Jurkat, Clone E6-1 (cell line): ENCODE measurements at regions not wholly inside any gene's neighbourhood (a gene's known extent, or its start where the extent isn't known, plus 50 kb on each side); places are given as distances from the start of the nearest gene placed in this dataset.

ENCODE experiments used
- DNase-seq: peaks from one replicate; pipeline ENCODE4 v3.0.0-alpha.2; 2011; ENCODE audit warnings: low read depth, low spot score
- H3K4me3 ChIP-seq: 2 replicates; pipeline ENCODE4 v1.5.1; 2011; ENCODE audit warnings: mild to moderate bottlenecking, low read length, control low read depth, moderate library complexity

DNA sequence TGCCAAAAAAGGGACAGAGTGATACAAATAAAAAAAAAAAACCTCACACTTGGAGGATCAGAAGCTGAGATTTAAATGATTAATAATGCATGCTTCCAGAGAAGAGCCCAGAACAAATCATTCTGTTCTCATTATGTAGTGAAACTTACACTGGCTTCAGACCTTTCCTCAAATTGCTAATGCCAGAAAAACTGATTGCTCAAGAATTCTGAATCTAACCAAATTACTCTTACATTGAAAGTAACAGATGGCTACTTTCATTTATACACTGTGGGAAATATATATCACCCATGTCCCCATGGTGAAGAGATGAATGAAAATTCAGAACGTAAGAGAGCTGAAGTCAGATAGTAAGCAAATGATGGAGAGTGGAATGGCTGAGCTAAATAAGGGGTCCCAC is 85.9 kb upstream of the NSMCE3 start:
- no peak overlapping the region for H3K4me3 ChIP-seq
- DNase-seq, result no peak

DNA sequence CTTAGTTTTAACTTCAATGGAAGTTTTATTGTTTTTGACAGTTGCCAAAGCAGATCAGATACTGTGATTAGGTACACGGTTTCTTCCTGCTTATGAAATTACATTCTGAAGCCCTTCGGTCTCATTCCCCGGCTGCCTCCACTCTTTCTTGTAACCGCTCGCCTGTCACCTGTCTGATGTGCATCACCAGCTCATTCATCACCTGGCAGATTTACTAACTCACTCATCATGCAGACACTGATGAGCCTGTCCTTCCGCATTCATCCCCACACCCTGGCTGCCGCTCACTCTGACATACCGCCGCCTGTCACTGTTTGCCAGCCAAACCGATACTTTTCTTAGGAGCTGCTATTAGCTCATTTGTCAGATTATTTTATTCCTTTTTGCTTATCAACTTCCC is 82.8 kb upstream of the NSMCE3 start:
- no peak for DNase-seq

DNA sequence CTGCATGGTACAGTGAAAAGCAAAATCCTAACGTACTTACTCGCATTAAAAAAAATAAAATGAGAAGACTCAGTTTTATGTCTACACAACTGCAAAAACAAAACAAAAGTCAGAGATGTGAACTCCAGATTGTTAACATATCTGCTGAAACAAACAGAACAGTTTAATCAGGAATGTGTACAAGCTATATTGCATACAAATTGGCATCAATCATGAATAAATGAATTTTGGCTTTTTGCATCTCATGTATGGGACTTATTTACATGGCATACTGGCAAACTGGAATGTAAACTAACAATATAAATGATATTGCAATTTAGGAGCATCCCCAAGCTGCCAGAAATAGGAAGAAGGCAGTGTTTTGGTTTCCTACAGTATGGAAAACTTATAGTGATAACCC is 79.6 kb upstream of the NSMCE3 start:
- no peak overlapping the region for H3K4me3 ChIP-seq
- no peak for DNase-seq

More for the DNA sequence above, 82.8 kb upstream of the NSMCE3 start:
- H3K4me3 ChIP-seq, result no peak overlapping the region

DNA sequence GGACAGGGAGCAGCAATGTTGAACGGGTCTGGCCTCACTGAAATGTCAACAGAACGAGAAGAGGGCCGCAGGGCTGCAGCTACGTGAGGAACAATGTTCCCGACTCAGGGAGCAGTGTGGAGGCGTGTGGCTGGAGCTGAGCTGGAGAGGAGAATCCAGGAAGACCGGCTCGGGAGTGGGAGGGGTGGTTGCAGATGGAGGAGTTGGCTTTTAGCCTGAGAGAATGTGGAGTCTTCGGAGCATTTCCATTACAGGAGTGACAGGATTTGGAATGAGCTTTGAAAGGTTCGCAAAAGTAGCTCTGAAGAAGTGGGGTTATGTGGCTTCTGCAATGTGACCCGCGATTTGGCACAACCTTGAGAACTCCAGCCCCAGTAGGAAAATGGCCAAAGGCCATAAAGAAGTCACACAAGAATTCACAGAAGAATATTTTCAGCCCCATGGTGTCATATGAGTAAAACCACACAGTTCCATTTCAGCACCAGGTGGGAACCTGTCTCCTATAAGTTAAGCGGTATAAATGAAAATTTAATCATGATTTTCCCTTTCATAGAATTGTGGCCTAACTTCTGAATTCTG is 78.8 kb upstream of the NSMCE3 start:
- no peak for DNase-seq
- no peak overlapping the region for H3K4me3 ChIP-seq

DNA sequence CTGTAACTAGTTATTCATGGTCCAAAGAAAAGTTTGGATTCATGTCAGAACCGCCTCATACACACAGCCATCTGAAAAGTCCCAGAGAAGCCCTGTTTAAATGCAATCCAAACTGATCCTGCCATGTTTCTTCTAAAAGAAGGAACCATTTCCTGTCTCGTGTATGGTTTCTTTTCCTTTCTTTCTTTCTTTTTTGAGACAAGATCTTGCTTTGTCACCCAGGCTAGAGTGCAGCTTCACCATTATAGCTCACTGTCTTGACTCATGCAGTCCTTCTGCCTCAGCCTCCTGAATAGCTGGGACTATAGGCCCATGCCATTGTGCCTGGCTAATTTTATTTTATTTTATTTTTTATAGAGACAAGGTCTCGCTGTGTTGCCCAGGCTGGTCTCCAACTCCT is 77.4 kb upstream of the NSMCE3 start:
- no peak overlapping the region for H3K4me3 ChIP-seq
- no peak for DNase-seq

DNA sequence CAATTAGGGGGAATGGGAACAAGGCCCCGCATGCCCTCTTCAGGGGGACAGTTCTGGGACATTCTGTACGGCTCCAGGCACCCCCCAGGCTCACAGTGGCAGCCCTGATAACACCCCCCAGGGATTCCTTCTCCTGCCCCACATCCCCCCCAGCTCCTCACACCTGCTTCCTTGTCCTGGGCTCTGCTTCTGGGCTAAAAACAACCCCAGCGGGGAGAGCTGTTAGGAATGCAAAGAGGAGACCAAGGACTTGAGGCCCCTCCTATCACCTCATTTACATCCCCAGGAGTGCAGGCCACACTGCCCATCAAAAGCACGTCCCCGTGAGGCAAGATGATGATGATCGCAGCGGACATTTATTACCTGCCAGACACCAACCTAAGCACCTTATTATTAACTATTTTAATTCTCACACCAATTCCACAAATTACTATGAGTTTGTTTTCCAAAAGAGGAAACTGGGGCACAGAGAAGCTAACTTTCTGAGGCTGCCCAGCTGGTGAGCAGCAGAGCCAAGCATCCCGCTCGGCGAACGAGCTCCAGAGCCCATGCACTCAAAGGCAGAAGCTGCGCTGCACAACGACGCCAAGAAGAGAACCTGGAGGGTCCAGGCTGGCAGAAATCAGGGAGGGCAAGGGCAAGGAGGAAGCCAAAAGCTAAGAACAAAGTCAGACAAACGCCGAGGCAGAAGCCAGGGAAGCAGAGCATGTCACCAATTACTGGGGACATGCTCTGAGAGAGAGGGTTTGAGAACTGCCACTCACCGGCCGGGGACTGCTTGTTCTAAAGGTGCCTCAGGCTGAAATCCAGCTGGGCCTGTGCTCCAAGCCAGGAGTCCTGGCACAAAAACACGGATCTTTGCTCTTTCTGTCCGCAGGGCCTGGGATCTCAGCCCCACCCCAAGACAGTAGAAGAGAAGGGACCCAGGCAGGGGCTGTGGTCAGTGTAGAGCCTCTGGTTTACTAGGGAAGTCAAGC is 76.2 kb upstream of the NSMCE3 start:
- no peak for DNase-seq
- H3K4me3 ChIP-seq, result no peak overlapping the region

DNA sequence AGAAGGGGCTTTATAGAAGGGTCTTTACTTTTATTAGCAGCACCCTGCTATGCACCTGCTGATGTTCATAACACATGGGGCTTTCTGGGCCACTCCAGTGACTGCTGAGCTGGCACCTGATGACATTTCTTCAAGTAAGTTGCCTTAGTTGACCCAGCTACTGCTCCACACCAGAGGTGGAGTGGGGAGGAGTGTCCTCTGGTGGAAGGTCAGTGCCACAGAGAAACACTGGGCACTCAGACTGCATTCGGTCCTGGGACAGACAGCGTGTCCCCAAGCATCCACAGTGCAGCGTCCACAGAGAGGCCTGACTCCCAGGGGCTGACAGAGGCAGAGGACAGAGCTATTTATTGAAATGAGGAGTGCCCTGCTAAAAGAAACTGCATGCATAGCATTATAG is 74.9 kb upstream of the NSMCE3 start:
- DNase-seq, result no peak
- no peak overlapping the region for H3K4me3 ChIP-seq

DNA sequence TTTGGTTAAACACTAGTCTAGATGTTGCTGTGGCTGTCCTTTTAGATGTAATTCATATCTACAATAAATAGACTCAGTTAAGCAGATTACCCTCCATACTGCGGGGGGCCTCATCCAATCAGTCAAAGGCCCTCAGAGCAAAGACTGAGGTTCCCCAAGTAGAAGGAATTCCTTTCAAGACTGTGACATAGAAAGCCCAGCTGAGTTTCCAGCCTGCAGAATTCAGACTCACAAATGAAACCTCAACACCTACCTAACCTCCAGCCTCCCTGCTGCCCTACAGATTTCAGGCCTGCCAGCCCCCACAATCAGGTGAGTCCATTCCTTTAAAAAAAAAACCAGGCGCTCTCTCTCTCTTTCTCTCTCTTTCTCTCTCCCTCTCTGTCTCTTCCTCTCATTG is 73.6 kb upstream of the NSMCE3 start:
- no peak overlapping the region for H3K4me3 ChIP-seq
- DNase-seq, result no peak

DNA sequence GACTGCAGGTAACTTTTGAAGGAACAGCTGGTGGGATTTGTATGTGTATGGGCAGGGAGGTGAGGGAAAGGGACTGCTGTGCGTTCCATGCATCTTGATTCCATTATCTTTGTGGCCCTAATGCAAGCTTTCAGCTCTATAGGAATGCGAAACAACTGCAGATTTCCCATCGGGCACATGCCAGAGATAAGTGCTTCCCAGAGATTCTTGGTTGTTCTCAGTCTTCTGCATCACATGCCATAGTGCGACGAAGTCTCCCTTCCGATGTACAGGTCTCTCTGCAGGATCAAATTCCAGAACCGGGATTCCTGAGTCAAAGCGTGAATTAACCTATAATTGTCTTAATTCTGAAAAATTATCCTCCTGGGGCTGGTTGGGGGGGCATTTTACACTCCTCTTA is 72.6 kb upstream of the NSMCE3 start:
- DNase-seq, result no peak
- no peak overlapping the region for H3K4me3 ChIP-seq

DNA sequence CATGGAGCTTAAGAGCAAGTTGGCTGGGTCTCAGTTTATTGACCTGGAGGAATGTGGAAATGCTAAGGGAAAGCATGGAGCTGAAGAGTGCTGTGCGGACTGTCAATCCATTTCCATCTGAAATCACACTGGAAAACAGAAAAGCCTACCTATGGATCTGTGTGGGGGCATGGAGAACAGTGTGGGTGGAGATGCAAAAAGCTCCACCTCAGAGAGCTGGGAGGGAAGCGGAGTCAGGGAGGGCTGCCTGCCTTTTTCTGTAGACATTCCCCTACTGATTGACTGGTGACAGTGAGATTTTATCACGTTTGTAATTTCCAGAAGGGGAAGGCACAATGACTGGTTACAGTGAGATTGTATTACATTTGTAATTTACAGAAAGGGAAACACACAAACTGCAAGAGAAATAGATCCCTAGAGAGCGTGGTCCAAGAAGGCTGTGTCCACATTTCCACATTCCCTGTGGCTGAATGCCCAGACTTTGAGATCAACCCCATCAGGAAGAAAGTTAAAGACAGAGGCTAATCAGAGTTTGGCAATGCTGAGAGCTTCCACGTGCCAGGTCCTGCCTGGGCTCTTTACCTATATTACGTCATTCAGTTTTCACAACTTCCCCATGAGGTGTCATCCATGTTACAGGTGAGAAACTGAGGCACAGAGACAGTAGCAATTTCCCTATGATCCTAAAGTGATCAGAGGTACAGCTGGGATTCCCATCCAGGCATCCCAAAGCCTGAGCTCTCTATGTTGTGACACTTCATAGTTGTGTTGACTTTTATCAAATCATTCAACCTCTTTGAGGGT is 67.7 kb upstream of the NSMCE3 start:
- no peak overlapping the region for H3K4me3 ChIP-seq
- DNase-seq, result no peak

DNA sequence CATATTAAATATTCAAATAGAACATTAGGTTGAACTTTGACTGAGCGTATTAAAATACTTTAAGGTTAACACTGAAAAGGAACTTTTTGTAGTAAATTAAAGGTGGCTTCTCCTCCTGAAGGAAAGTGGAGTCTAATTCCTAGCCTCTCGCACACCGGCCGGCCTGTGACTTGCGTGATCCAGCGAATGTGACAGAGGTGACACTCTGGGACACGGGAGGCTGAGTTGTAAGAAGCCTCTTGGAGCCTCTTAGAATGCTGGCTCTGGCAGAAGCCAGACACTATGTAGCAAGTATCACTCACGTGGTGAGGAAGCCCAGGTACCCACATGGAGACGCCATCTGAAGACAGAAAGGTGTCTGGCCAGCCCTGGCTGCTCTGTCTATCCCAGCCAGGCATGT is 64.9 kb upstream of the NSMCE3 start:
- no peak overlapping the region for H3K4me3 ChIP-seq
- DNase-seq, result no peak

DNA sequence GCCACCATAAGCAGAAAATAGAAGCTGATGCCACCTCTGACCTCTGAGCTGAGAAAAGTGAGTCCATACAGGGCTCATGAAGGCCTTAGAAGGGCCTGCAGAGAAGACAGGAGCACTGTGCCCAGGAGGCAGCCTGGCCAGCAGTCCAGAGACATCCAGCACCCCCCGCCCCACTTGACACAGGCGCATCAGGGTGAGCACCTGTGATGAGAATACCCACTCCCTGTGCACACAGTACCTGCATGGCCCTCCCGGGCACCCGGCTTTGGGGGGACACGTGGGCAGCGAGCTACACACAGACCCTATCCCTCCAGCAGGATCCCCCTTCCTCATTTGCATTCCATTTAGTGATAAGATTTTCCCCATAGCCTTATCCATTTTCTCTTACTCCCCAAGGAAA is 63.6 kb upstream of the NSMCE3 start:
- no peak overlapping the region for H3K4me3 ChIP-seq
- DNase-seq, result no peak

DNA sequence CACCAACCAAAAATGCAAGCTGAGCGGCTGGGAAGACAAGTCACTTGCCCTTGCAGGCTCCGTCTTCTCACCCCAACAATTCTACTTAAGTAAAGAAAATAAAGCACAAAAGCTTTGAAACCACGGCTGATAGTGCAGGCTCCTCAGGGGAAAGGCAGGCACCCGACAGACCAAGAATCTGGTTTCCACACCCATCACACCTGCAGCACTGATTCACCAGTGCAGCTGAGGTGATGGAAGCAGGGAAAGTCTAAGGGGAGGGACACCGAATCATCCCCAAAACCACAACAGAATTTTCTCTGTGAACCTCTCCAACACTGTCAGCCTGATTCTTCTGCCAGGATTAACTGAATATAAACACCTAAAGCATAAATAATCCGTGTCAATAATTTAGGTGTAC is 62.0 kb upstream of the NSMCE3 start:
- DNase-seq, result no peak
- H3K4me3 ChIP-seq, result no peak overlapping the region

DNA sequence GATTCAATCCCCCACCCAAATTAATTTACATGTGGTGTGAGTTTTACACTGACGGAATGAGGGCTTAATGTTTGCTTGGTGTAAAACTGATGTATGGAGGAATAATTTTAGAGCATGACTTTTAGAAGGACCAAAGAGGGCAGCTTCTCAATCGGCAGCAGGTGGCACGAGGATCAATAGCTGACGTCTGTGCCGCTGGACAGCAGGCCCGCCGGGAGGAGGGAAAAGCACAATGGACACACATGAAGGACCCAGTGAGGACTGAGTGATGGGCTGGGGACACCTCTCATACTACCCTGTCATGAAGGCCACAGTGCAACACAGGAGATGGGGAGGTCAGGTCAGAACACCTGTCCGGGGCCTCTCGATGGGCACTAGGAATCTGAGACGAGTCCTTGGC is 61.4 kb upstream of the NSMCE3 start:
- no peak for DNase-seq
- no peak overlapping the region for H3K4me3 ChIP-seq

DNA sequence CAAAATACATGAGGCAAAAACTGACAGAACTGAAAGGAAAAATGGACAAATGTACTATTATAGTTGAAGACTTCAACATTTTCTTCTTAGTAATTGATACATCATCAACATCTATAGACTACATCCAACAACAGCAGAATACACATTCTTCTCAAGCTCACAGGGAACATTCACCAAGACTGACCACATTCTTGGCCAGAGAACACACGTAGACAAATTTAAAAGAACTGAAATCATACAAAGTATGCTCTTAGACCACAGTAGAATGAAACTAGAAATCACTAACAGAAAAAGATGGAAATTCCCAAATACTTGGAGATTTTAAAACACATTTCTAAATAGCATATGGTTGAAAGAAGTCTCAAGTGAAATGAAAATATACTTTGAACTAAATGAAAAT is 55.1 kb upstream of the NSMCE3 start:
- no peak for DNase-seq
- H3K4me3 ChIP-seq, result no peak overlapping the region

DNA sequence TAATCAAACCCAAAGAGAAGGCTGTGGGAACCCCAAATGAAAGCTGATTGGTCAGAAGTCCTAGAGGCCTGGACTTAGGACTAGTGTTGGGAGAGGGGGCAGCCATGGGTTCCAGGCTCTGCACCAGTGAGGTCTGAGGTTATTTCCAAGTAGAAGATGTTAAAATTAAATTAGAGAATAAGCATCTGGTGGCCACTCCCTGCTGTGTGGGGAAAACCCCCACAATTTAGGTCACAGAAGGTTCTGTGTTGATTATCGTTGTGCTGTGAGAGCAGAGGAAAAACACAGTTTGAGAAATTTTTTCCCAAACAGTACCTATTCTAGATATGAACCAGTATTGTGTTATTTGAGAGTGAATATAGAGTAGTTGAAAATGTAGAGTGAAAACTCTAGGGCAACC is 53.9 kb upstream of the NSMCE3 start:
- no peak for DNase-seq
- no peak overlapping the region for H3K4me3 ChIP-seq

DNA sequence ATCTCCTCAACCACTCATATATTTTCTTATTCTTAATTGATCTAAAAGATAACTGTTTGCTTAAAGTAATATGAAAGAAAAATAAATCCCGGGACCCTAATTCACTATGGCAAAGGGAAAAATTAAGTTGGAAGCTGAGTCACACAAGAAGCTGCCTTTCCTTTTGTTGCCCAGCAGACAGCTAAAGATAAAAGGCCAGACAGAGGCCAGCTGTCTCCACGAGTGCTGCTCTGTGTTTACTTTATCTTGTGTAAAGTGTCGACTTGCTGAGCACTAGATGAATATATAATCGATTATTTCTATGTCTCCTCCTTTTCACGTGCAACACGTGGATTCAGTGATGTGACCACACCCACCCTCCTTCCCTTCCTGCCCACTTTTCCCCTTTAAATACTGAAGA is 52.8 kb upstream of the NSMCE3 start:
- DNase-seq, result no peak
- no peak overlapping the region for H3K4me3 ChIP-seq

DNA sequence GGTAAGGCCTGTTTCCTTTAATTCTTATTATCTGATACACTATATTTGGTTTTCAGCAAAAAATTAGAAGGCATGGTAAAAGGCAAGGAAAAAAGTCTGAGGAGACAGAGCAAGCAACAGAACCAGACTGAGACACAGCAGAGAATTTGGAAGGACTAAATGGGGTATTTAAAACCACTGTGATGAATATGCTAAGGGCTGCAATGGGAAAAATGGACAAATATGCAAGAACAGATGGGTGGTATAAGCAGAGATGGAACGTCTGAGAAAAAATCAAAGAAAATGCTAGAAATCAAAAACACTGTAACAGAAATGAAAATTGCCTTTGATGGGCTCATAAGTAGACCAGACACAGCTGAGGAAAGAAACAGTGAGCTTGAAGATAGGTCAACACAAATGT is 50.8 kb upstream of the NSMCE3 start:
- no peak overlapping the region for H3K4me3 ChIP-seq
- DNase-seq, result no peak

DNA sequence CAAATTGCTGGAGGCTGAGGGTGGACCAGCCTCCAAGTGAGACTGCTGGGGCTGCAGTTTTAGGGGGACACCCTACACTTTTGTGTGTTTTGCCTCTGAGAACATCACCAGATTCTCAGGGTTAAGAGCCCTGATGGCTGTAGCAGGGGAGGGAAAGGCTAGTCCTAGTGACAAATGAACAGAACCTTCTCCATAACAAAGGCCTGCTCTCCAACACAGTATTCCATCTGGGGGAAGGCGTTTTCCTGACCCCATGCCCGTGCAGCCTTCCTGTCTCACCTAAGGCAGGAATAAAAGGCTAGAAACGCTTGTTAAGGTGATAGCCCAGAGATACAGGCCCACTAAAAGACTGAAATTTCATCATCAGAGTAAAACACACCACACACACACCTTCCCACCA is 50.2 kb upstream of the NSMCE3 start:
- no peak overlapping the region for H3K4me3 ChIP-seq
- DNase-seq, result no peak
